OCI-LY7 (cell line): ENCODE measurements at regions not wholly inside any gene's neighbourhood (a gene's known extent, or its start where the extent isn't known, plus 50 kb on each side); places are given as distances from the start of the nearest gene placed in this dataset.

Source experiments
- BruUV-seq: library from RNA; stranded (reverse); fragments of 400-500 nt; replicated peaks from 2 replicates; lab custom pipeline; 2021; lab: Mats Ljungman, UMichigan
- CTCF ChIA-PET: fragments of 300-600 bp; sonication (Branson Sonifier 250); formaldehyde crosslinking; loops from one replicate; lab custom pipeline; 2022; ENCODE audit warnings: antibody characterized with exemption; ENCODE audit not compliant: unreplicated experiment; lab: Charles Lee
- POLR2A ChIA-PET: fragments of 300-600 bp; sonication (Branson Sonifier 250); formaldehyde crosslinking; loops from one replicate; lab custom pipeline; 2022; ENCODE audit warnings: antibody characterized with exemption; lab: Charles Lee
- DNase-seq: peaks from one replicate; pipeline ENCODE4 v3.0.0-alpha.2; 2015; ENCODE audit warnings: low spot score
- H2AFZ ChIP-seq: fragments of 200-600 bp; sonication (generic), shearing (Covaris generic); 2 replicates; pipeline ENCODE4 v1.6.1; 2014; ENCODE audit warnings: mild to moderate bottlenecking, antibody characterized with exemption, low read length, moderate library complexity
- H3K27ac ChIP-seq: fragments of 200-600 bp; sonication (generic); 2 replicates; pipeline ENCODE4 v1.5.1; 2014; ENCODE audit warnings: mixed run types, low read depth, mild to moderate bottlenecking, moderate library complexity, low read length, inconsistent platforms; ENCODE audit not compliant: poor library complexity, severe bottlenecking
- H3K36me3 ChIP-seq: fragments of 200-600 bp; sonication (generic); 2 replicates; pipeline ENCODE4 v1.6.1; 2014; ENCODE audit warnings: mild to moderate bottlenecking, antibody characterized with exemption, low read length, moderate library complexity, mixed read lengths; ENCODE audit not compliant: insufficient read depth
- H3K4me1 ChIP-seq: fragments of 200-600 bp; sonication (generic); 2 replicates; pipeline ENCODE4 v1.5.1; 2014; ENCODE audit warnings: mild to moderate bottlenecking, low read length; ENCODE audit not compliant: insufficient read depth, poor library complexity, severe bottlenecking
- H3K4me2 ChIP-seq: fragments of 200-600 bp; sonication (generic); 2 replicates; pipeline ENCODE4 v1.6.1; 2014; ENCODE audit warnings: mild to moderate bottlenecking, low read length
- H3K4me3 ChIP-seq: fragments of 200-600 bp; sonication (generic); 2 replicates; pipeline ENCODE4 v1.5.1; 2014; ENCODE audit warnings: mild to moderate bottlenecking, low read depth, low read length; ENCODE audit not compliant: poor library complexity, severe bottlenecking
- H3K79me2 ChIP-seq: fragments of 200-600 bp; sonication (generic); 2 replicates; pipeline ENCODE4 v1.6.1; 2016; ENCODE audit warnings: low read depth, mild to moderate bottlenecking, low read length, moderate library complexity, mixed read lengths; ENCODE audit not compliant: insufficient read depth
- H3K9me2 ChIP-seq: fragments of 200-600 bp; sonication (generic); 2 replicates; pipeline ENCODE4 v1.6.1; 2016; ENCODE audit warnings: mild to moderate bottlenecking, low read length, mixed read lengths; ENCODE audit not compliant: insufficient read depth
- H3K9me3 ChIP-seq: fragments of 200-600 bp; sonication (generic); 2 replicates; pipeline ENCODE4 v1.6.1; 2014; ENCODE audit warnings: mild to moderate bottlenecking, mixed run types, low read length, mixed read lengths
- H4K20me1 ChIP-seq: fragments of 200-600 bp; sonication (generic); 2 replicates; pipeline ENCODE4 v1.6.1; 2014; ENCODE audit warnings: mild to moderate bottlenecking, antibody characterized with exemption, low read length, moderate library complexity, mixed read lengths; ENCODE audit not compliant: insufficient read depth
- EZH2phosphoT487 ChIP-seq: fragments of 200-600 bp; sonication (generic); IDR thresholded peaks from 2 replicates; pipeline ENCODE4 v1.6.1; 2018; ENCODE audit warnings: low read depth, borderline replicate concordance, mild to moderate bottlenecking, mixed run types, antibody characterized with exemption, low read length, moderate library complexity, mixed read lengths
- intact Hi-C: fragments of 100-400 bp; cut with micrococcal nuclease; formaldehyde crosslinking; loops from one replicate; pipeline ENCODE4 v1.10.0; 2022; ENCODE audit not compliant: unreplicated experiment
- TF ChIP-seq, protein P1 (sequence below): fragments of 200-600 bp; sonication (generic); conservative IDR thresholded peaks from 2 replicates; pipeline ENCODE4 v1.5.1; 2014; ENCODE audit warnings: mild to moderate bottlenecking, antibody characterized with exemption, low read length, moderate library complexity, mixed read lengths

DNA sequence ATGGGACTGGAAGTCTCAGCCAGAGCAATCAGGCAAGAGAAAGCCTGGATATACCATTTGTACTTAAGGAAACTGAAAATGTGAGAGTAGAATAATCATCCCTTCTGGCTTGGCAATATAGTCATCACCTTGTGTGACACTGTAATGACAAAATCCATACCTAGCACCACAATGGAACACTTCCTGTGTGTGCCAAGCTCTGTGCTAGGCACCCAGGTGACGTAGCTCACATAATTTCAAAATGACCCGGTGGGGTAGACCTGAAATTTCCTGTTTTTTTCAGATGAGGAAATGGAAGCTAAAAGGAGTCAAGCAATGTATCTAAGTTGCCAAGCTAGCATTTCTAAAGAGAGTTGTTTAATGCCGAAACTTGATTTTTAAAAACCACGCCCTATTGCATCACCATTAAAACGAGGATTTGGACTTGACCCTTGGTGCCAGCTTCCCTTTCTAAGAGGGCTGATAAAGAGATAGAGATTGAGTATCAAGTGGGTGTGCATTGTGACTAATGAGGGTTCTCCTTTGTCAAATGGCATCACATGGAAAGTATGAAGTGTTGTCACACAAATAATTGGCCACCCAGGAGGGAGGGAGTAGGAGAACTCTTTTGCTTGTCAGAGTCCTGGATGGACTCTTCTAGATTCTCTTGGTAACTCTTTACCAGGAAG, 141.3 kb upstream of the PDZRN3 start:
- DNase-seq = no peak
- POLR2A ChIA-PET = interaction anchor here (0.5 to 0.6 kb wide), 3 partner anchors 12 to 588 kb away, joined by 3 to 5 read pairs (median 3); no protein-coding TSS in a partner anchor
- BruUV-seq = no TSS peak
- intact Hi-C loops = no loop called here
- Histone ChIP-seq H3K27ac (no peak overlapping the region), H3K4me1 (no peaks in the 10 kb centered on the region), H3K4me2 (no peak overlapping the region), H4K20me1 (no peaks in the 10 kb centered on the region), H2AFZ (no peak overlapping the region), H3K36me3 (no peaks in the 10 kb centered on the region), H3K9me2 (no peaks in the 10 kb centered on the region), H3K9me3 (no peaks in the 10 kb centered on the region), H3K4me3 (no peak overlapping the region), H3K79me2 (no peaks in the 10 kb centered on the region)
- CTCF ChIA-PET = interaction anchor here (0.6 kb wide), 1 partner anchor 669 kb away, joined by 3 read pairs; no protein-coding TSS in a partner anchor
- no peak for TF ChIP-seq EZH2phosphoT487
- TF ChIP-seq, protein P1, sequence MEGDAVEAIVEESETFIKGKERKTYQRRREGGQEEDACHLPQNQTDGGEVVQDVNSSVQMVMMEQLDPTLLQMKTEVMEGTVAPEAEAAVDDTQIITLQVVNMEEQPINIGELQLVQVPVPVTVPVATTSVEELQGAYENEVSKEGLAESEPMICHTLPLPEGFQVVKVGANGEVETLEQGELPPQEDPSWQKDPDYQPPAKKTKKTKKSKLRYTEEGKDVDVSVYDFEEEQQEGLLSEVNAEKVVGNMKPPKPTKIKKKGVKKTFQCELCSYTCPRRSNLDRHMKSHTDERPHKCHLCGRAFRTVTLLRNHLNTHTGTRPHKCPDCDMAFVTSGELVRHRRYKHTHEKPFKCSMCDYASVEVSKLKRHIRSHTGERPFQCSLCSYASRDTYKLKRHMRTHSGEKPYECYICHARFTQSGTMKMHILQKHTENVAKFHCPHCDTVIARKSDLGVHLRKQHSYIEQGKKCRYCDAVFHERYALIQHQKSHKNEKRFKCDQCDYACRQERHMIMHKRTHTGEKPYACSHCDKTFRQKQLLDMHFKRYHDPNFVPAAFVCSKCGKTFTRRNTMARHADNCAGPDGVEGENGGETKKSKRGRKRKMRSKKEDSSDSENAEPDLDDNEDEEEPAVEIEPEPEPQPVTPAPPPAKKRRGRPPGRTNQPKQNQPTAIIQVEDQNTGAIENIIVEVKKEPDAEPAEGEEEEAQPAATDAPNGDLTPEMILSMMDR = no peak

DNA sequence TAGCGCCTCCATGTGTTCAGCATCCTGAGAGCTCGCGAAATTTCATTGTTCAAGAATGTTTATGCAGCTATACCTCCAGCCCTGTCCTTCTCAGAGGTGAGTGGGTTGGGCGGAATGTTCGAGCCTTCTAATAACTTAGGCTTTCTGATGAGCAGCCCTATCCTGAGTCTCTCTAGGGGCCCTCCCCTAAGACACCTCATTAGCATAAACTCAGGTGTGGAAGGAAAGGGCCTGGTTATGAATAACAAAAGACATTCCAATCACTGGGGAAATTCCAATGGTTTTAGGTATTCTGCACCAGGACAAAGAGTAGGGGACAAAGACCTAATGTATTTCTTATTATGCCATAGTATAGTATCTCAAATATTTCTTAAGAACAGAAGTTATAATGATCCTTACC, 138.1 kb upstream of the PDZRN3 start:
- no peak overlapping the region for H2AFZ ChIP-seq
- no peaks in the 10 kb centered on the region for H3K36me3 ChIP-seq
- H4K20me1 ChIP-seq = no peaks in the 10 kb centered on the region
- intact Hi-C loops = no loop called here
- no peaks in the 10 kb centered on the region for H3K4me1 ChIP-seq
- no peak for DNase-seq
- no peak overlapping the region for H3K4me3 ChIP-seq
- ChIA-PET POLR2A (no interaction called here), CTCF (no interaction called here)
- no TSS peak for BruUV-seq
- TF ChIP-seq, protein P1 = no peak
- TF ChIP-seq EZH2phosphoT487 = no peak
- H3K9me3 ChIP-seq = no peaks in the 10 kb centered on the region
- no peaks in the 10 kb centered on the region for H3K9me2 ChIP-seq
- no peak overlapping the region for H3K4me2 ChIP-seq
- no peaks in the 10 kb centered on the region for H3K79me2 ChIP-seq
- no peak overlapping the region for H3K27ac ChIP-seq

DNA sequence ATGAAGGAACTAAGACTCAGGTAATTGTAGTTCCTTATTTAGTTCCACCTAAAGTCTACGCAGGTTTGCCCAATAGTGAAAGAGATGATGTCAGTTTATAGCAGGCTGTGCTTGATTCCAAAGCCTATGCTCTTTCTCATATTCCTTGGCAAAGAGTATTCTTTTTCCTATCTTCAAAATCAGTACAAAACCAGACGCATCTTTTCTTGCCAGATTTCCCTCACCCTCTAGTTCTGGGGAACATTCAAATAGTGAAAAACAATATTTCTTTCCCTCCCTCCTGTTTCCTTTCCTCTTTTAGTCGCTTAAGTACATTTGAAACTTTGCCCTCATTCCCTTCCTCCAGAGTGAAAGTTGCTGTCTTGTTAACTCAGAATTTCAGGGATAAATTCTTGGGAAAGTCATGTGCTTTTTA, 134.6 kb upstream of the PDZRN3 start:
- Histone ChIP-seq H3K4me2 (no peak overlapping the region), H3K79me2 (no peaks in the 10 kb centered on the region), H3K27ac (no peak overlapping the region), H2AFZ (no peak overlapping the region), H3K36me3 (no peaks in the 10 kb centered on the region), H3K9me3 (no peaks in the 10 kb centered on the region), H3K4me1 (no peaks in the 10 kb centered on the region), H3K4me3 (no peak overlapping the region), H4K20me1 (no peaks in the 10 kb centered on the region), H3K9me2 (no peaks in the 10 kb centered on the region)
- no TSS peak for BruUV-seq
- intact Hi-C loops = no loop called here
- CTCF ChIA-PET = no interaction called here
- TF ChIP-seq EZH2phosphoT487 = no peak
- TF ChIP-seq, protein P1 = no peak
- DNase-seq = no peak
- POLR2A ChIA-PET = no interaction called here
